PC-3 (cell line): ENCODE measurements at regions not wholly inside any gene's neighbourhood (a gene's known extent, or its start where the extent isn't known, plus 50 kb on each side); places are given as distances from the start of the nearest gene placed in this dataset.

Experiments
- ATAC-seq: fragments of 200-7000 bp; cut with Tn5 transposase; 2 replicates; pipeline ENCODE4 v1.9.1; 2020; ENCODE audit warnings: mild to moderate bottlenecking, moderate library complexity
- BruUV-seq: library from RNA; stranded (reverse); fragments of 400-500 nt; replicated peaks from 2 replicates; lab custom pipeline; 2021; lab: Mats Ljungman, UMichigan
- CTCF ChIA-PET: fragments of 300-600 bp; sonication (Branson Sonifier 250); formaldehyde crosslinking; loops from one replicate; lab custom pipeline; 2022; ENCODE audit warnings: antibody characterized with exemption; lab: Charles Lee
- POLR2A ChIA-PET: fragments of 300-600 bp; sonication (Branson Sonifier 250); formaldehyde crosslinking; loops from one replicate; lab custom pipeline; 2022; ENCODE audit warnings: antibody characterized with exemption; ENCODE audit not compliant: unreplicated experiment; lab: Charles Lee
- DNase-seq: peaks from one replicate; pipeline ENCODE4 v3.0.0-alpha.2; 2015
- H2AFZ ChIP-seq: fragments of 300-600 bp; sonication (generic); 2 replicates; pipeline ENCODE4 v1.6.0; 2016; ENCODE audit warnings: antibody characterized with exemption, low read length
- H3F3A ChIP-seq: fragments of 300-600 bp; sonication (generic); one replicate; pipeline ENCODE4 v1.6.0; 2017; ENCODE audit warnings: antibody characterized with exemption, low read length, control low read depth, mild to moderate bottlenecking; ENCODE audit not compliant: unreplicated experiment
- H3K27ac ChIP-seq: fragments of 300-600 bp; sonication (generic); 2 replicates; pipeline ENCODE4 v1.5.1; 2016; ENCODE audit warnings: mild to moderate bottlenecking, low read length
- H3K27me3 ChIP-seq: fragments of 300-600 bp; sonication (generic); 2 replicates; pipeline ENCODE4 v1.6.1; 2016; ENCODE audit warnings: low read length, mixed read lengths
- H3K36me3 ChIP-seq: fragments of 300-600 bp; sonication (generic); 2 replicates; pipeline ENCODE4 v1.6.1; 2016; ENCODE audit warnings: low read depth, mixed run types, low read length, mixed read lengths
- H3K4me1 ChIP-seq: fragments of 300-600 bp; sonication (generic); 2 replicates; pipeline ENCODE4 v1.5.1; 2016; ENCODE audit warnings: low read length; ENCODE audit not compliant: insufficient read depth
- H3K4me2 ChIP-seq: fragments of 300-600 bp; sonication (generic); 2 replicates; pipeline ENCODE4 v1.6.0; 2016; ENCODE audit warnings: low read length
- H3K4me3 ChIP-seq: fragments of 300-600 bp; sonication (generic); 2 replicates; pipeline ENCODE4 v1.5.1; 2016; ENCODE audit warnings: mild to moderate bottlenecking, low read length, mixed read lengths
- H3K79me2 ChIP-seq: fragments of 300-600 bp; sonication (generic); 2 replicates; pipeline ENCODE4 v1.6.1; 2017; ENCODE audit warnings: low read length, mixed read lengths
- H3K9ac ChIP-seq: fragments of 300-600 bp; sonication (generic); 2 replicates; pipeline ENCODE4 v1.6.0; 2016; ENCODE audit warnings: mild to moderate bottlenecking, low read length
- H3K9me2 ChIP-seq: fragments of 300-600 bp; sonication (generic); replicated peaks from 2 replicates; pipeline ENCODE4 v1.6.1; 2016; ENCODE audit warnings: mixed run types, low read length, mixed read lengths
- H3K9me3 ChIP-seq: fragments of 300-600 bp; sonication (generic); 2 replicates; pipeline ENCODE4 v1.6.1; 2016; ENCODE audit warnings: low read length, mixed read lengths
- H4K20me1 ChIP-seq: fragments of 300-600 bp; sonication (generic); 2 replicates; pipeline ENCODE4 v1.6.1; 2016; ENCODE audit warnings: low read length, mixed read lengths
- EZH2 ChIP-seq: fragments of 300-600 bp; sonication (generic); IDR thresholded peaks from one replicate; pipeline ENCODE4 v1.6.1; 2017; ENCODE audit warnings: antibody characterized with exemption, mild to moderate bottlenecking, low read length; ENCODE audit not compliant: unreplicated experiment
- EZH2phosphoT487 ChIP-seq: fragments of 300-600 bp; sonication (generic); IDR thresholded peaks from 2 replicates; pipeline ENCODE4 v1.6.1; 2018; ENCODE audit warnings: mild to moderate bottlenecking, antibody characterized with exemption, low read length, borderline replicate concordance
- intact Hi-C: fragments of 100-400 bp; cut with micrococcal nuclease; formaldehyde crosslinking; loops from 2 replicates; pipeline ENCODE4 v1.9.0; 2023
- TF ChIP-seq, protein P1 (sequence below): fragments of 300-600 bp; sonication (generic); conservative IDR thresholded peaks from 2 replicates; pipeline ENCODE4 v1.5.1; 2017; ENCODE audit warnings: antibody characterized with exemption, low read depth, mild to moderate bottlenecking, low read length

DNA sequence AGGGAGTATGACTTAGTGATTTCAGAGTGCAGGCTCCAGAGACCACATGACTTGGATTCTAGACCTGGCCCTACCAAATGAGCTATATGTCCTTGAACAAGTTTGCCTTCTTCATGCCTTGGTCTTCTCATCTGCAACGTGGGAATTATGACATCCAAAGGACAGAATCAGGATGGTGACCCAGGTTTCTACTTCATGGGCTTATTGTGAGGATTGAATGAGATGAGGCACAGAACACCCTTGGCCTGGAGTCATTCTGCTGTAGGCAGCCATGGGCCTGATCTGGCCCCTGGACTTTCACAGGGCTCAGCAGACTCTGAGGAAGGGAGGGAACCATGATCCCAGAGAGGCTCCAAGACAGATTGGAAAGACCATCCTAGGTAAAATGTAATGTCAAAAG, 85.6 kb upstream of the HAAO start:
- Histone ChIP-seq H3K79me2 (no peaks in the 10 kb centered on the region), H3K9me2 (no peaks in the 10 kb centered on the region), H3K4me2 (no peak overlapping the region), H3K27me3 (no peaks in the 10 kb centered on the region), H3F3A (no peaks in the 10 kb centered on the region), H3K9ac (no peak overlapping the region), H3K9me3 (no peaks in the 10 kb centered on the region), H2AFZ (no peak overlapping the region), H3K4me1 (no peaks in the 10 kb centered on the region), H3K36me3 (no peaks in the 10 kb centered on the region), H3K27ac (no peak overlapping the region), H3K4me3 (no peak overlapping the region), H4K20me1 (no peaks in the 10 kb centered on the region)
- ChIA-PET CTCF (interaction anchor here (0.6 kb wide), 1 partner anchor 24 kb away, joined by 3 read pairs; no protein-coding TSS in a partner anchor), POLR2A (interaction anchor here (0.5 kb wide), 1 partner anchor 197 kb away, joined by 6 read pairs; no protein-coding TSS in a partner anchor)
- ATAC-seq (no peak), DNase-seq (no peak)
- no peak for TF ChIP-seq EZH2phosphoT487
- TF ChIP-seq EZH2, result no peak
- TF ChIP-seq, protein P1, sequence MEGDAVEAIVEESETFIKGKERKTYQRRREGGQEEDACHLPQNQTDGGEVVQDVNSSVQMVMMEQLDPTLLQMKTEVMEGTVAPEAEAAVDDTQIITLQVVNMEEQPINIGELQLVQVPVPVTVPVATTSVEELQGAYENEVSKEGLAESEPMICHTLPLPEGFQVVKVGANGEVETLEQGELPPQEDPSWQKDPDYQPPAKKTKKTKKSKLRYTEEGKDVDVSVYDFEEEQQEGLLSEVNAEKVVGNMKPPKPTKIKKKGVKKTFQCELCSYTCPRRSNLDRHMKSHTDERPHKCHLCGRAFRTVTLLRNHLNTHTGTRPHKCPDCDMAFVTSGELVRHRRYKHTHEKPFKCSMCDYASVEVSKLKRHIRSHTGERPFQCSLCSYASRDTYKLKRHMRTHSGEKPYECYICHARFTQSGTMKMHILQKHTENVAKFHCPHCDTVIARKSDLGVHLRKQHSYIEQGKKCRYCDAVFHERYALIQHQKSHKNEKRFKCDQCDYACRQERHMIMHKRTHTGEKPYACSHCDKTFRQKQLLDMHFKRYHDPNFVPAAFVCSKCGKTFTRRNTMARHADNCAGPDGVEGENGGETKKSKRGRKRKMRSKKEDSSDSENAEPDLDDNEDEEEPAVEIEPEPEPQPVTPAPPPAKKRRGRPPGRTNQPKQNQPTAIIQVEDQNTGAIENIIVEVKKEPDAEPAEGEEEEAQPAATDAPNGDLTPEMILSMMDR, result no peak
- intact Hi-C loops, result no loop called here
- BruUV-seq, result no TSS peak

DNA sequence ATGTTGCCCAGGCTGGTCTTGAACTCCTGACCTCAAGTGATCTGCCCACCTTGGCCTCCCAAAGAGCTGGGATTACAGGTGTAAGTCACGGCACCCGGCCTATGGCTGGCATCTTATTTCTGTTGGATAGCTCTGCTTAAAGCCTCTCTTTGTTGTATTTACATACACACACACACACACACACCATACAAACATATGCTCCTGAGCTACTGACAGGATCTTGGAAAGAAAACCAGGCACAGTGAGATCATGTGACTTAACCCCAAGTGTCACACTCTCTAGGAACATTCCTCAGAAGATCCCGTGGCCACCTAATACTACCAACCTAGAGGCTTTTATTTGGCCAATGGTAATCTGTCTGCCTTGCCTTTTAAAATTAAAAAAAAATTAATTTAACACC, 85.1 kb upstream of the HAAO start:
- Histone ChIP-seq H3K9ac (no peak overlapping the region), H4K20me1 (no peaks in the 10 kb centered on the region), H3F3A (no peaks in the 10 kb centered on the region), H3K27me3 (no peaks in the 10 kb centered on the region), H3K4me3 (no peak overlapping the region), H3K4me1 (no peaks in the 10 kb centered on the region), H3K27ac (no peak overlapping the region), H2AFZ (no peak overlapping the region), H3K9me2 (no peaks in the 10 kb centered on the region), H3K36me3 (no peaks in the 10 kb centered on the region), H3K4me2 (no peak overlapping the region), H3K9me3 (no peaks in the 10 kb centered on the region), H3K79me2 (no peaks in the 10 kb centered on the region)
- CTCF ChIA-PET, result interaction anchor here (0.5 to 0.6 kb wide), 2 partner anchors 24 to 700 kb away, joined by 3 to 5 read pairs; no protein-coding TSS in a partner anchor
- DNase-seq (no peak), ATAC-seq (no peak)
- intact Hi-C loops, result no loop called here
- POLR2A ChIA-PET, result no interaction called here
- BruUV-seq, result no TSS peak
- TF ChIP-seq, protein P1, result no peak
- no peak for TF ChIP-seq EZH2

DNA sequence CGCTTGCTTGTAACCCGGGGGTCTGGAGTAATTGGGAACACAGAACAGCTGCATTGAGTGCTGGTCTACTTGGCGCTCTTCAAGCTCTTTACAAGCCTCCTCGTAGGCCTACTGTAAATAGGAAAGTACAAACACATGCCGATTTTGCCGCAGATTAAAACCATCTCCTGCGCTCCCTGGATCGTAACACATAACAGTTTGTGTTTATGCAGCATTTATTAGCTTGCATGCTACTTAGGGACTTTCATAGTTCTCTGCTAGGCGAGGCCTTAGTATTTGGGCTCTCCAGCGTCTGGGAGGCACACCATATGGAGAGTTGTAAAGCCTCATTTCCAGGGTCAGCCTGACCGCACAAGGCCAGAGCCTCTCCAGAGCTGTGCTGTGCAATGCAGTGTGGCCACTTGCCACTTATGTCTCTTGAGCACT, 84.0 kb upstream of the HAAO start:
- H3K27me3 ChIP-seq, result no peaks in the 10 kb centered on the region
- H3K4me1 ChIP-seq, result no peaks in the 10 kb centered on the region
- H3K9ac ChIP-seq, result no peak overlapping the region
- H3K4me2 ChIP-seq, result no peak overlapping the region
- DNase-seq (no peak), ATAC-seq (no peak)
- H2AFZ ChIP-seq, result no peak overlapping the region
- H3K27ac ChIP-seq, result no peak overlapping the region
- no peak for TF ChIP-seq EZH2
- TF ChIP-seq EZH2phosphoT487, result no peak
- TF ChIP-seq, protein P1, result no peak
- intact Hi-C loops, result no loop called here
- H3K4me3 ChIP-seq, result no peak overlapping the region
- ChIA-PET POLR2A (no interaction called here), CTCF (no interaction called here)
- no peaks in the 10 kb centered on the region for H3K9me2 ChIP-seq
- no peaks in the 10 kb centered on the region for H3K9me3 ChIP-seq
- no peaks in the 10 kb centered on the region for H4K20me1 ChIP-seq
- H3K36me3 ChIP-seq, result no peaks in the 10 kb centered on the region
- no peaks in the 10 kb centered on the region for H3K79me2 ChIP-seq
- H3F3A ChIP-seq, result no peaks in the 10 kb centered on the region
- BruUV-seq, result no TSS peak
